SH-SY5Y (cell line): ENCODE measurements at regions not wholly inside any gene's neighbourhood (a gene's known extent, or its start where the extent isn't known, plus 50 kb on each side); places are given as distances from the start of the nearest gene placed in this dataset.

Source experiments
- GATA2 ChIP-seq: IDR thresholded peaks from 2 replicates; pipeline ENCODE4 v1.6.1; 2011; ENCODE audit warnings: mild to moderate bottlenecking, low read depth, low read length
- GATA3 ChIP-seq: IDR thresholded peaks from 2 replicates; pipeline ENCODE4 v1.6.1; 2011; ENCODE audit warnings: low read depth, mild to moderate bottlenecking, low read length, moderate library complexity

- no peak for TF ChIP-seq GATA3
- no peak for TF ChIP-seq GATA2
Observed at GRCh38 chr2:146003337-146003736, 1483.4 kb upstream of the ZEB2 start.
